GM23338 (cell line): ENCODE measurements at regions not wholly inside any gene's neighbourhood (a gene's known extent, or its start where the extent isn't known, plus 50 kb on each side); places are given as distances from the start of the nearest gene placed in this dataset.

Source experiments
- ATAC-seq: fragments of 200-7000 bp; cut with Tn5 transposase; 3 replicates; pipeline ENCODE4 v1.9.1; 2020
- DNase-seq: peaks from one replicate; pipeline ENCODE4 v3.0.0-alpha.2; 2015; ENCODE audit warnings: low spot score
- H2AFZ ChIP-seq: fragments of 200-600 bp; sonication (generic); 2 replicates; pipeline ENCODE4 v1.8.0; 2016; ENCODE audit warnings: antibody characterized with exemption, mild to moderate bottlenecking, moderate library complexity
- H3F3A ChIP-seq: fragments of 200-600 bp; sonication (generic); replicated peaks from 2 replicates; pipeline ENCODE4 v1.8.0; 2017; ENCODE audit warnings: antibody characterized with exemption, mixed run types, low read depth
- H3K27ac ChIP-seq: fragments of 200-600 bp; sonication (generic); 2 replicates; pipeline ENCODE4 v1.6.1; 2016; ENCODE audit warnings: low read depth
- H3K27me3 ChIP-seq: fragments of 200-600 bp; sonication (generic); 2 replicates; pipeline ENCODE4 v1.8.0; 2016; ENCODE audit warnings: mild to moderate bottlenecking, mixed run types, moderate library complexity; ENCODE audit not compliant: insufficient read depth
- H3K36me3 ChIP-seq: fragments of 200-600 bp; sonication (generic); 2 replicates; pipeline ENCODE4 v1.8.0; 2016; ENCODE audit warnings: mild to moderate bottlenecking; ENCODE audit not compliant: insufficient read depth
- H3K4me1 ChIP-seq: fragments of 200-600 bp; sonication (generic); 2 replicates; pipeline ENCODE4 v1.8.0; 2016; ENCODE audit warnings: mild to moderate bottlenecking, moderate library complexity; ENCODE audit not compliant: insufficient read depth
- H3K4me2 ChIP-seq: fragments of 200-600 bp; sonication (generic); 2 replicates; pipeline ENCODE4 v1.7.1; 2017; ENCODE audit warnings: mixed run types
- H3K4me3 ChIP-seq: fragments of 200-600 bp; sonication (generic); 2 replicates; pipeline ENCODE4 v1.6.1; 2016; ENCODE audit warnings: mixed run types
- H3K79me2 ChIP-seq: fragments of 200-600 bp; sonication (generic); replicated peaks from 2 replicates; pipeline ENCODE4 v1.8.0; 2017; ENCODE audit warnings: mild to moderate bottlenecking; ENCODE audit not compliant: insufficient read depth
- H3K9me2 ChIP-seq: fragments of 200-600 bp; sonication (generic); 2 replicates; pipeline ENCODE4 v1.8.0; 2017; ENCODE audit not compliant: insufficient read depth
- H4K20me1 ChIP-seq: fragments of 200-600 bp; sonication (generic); replicated peaks from 2 replicates; pipeline ENCODE4 v1.8.0; 2017; ENCODE audit warnings: mild to moderate bottlenecking; ENCODE audit not compliant: insufficient read depth
- H3K27ac Mint-ChIP-seq: 2 replicates; pipeline ENCODE4 v1.8.0; 2020; ENCODE audit warnings: inconsistent platforms, mild to moderate bottlenecking, moderate library complexity, mixed read lengths
- H3K27me3 Mint-ChIP-seq: 3 replicates; pipeline ENCODE4 v1.8.0; 2022; ENCODE audit warnings: low read depth, mild to moderate bottlenecking, moderate library complexity, mixed read lengths, inconsistent platforms; ENCODE audit not compliant: insufficient read depth, poor library complexity
- H3K36me3 Mint-ChIP-seq: 3 replicates; pipeline ENCODE4 v1.8.0; 2021; ENCODE audit warnings: low read depth, mild to moderate bottlenecking, inconsistent platforms, moderate library complexity, mixed read lengths
- H3K4me1 Mint-ChIP-seq: 3 replicates; pipeline ENCODE4 v1.8.0; 2020; ENCODE audit warnings: mild to moderate bottlenecking, inconsistent platforms, mixed read lengths
- H3K4me3 Mint-ChIP-seq: 3 replicates; pipeline ENCODE4 v1.8.0; 2021; ENCODE audit warnings: moderate library complexity, mild to moderate bottlenecking, inconsistent platforms, mixed read lengths
- H3K9me3 Mint-ChIP-seq: 3 replicates; pipeline ENCODE4 v1.8.0; 2020; ENCODE audit warnings: moderate library complexity, mild to moderate bottlenecking, inconsistent platforms, mixed read lengths
- CREB1 ChIP-seq: fragments of 250-450 bp; sonication (Bioruptor Pico); IDR thresholded peaks from 2 replicates; pipeline ENCODE4 v1.5.0; 2020; ENCODE audit warnings: low read depth, mild to moderate bottlenecking, moderate library complexity
- CTCF ChIP-seq, 2 experiments: fragments of 200-600 bp in 1 of 2; sonication (generic) in 1 of 2; conservative IDR thresholded peaks; 2 replicates each; pipeline versions ENCODE4 v1.5.1 to v1.6.1; 2016 to 2017; ENCODE audit warnings: antibody characterized with exemption in 2 of 2, low read depth in 2 of 2, mild to moderate bottlenecking in 2 of 2, moderate library complexity in 1 of 2
- ETS1 ChIP-seq: IDR thresholded peaks from 2 replicates; pipeline ENCODE4 v1.6.1; 2016; ENCODE audit warnings: antibody characterized with exemption
- EZH2 ChIP-seq: fragments of 200-600 bp; sonication (generic); IDR thresholded peaks from one replicate; pipeline ENCODE4 v1.8.0; 2017; ENCODE audit warnings: antibody characterized with exemption, mild to moderate bottlenecking, low read depth; ENCODE audit not compliant: unreplicated experiment
- EZH2phosphoT487 ChIP-seq: fragments of 200-600 bp; sonication (generic); IDR thresholded peaks from one replicate; pipeline ENCODE4 v1.8.1; 2018; ENCODE audit warnings: antibody characterized with exemption; ENCODE audit not compliant: unreplicated experiment
- JUNB ChIP-seq: IDR thresholded peaks from one replicate; pipeline ENCODE4 v1.6.1; 2016; ENCODE audit warnings: antibody characterized with exemption; ENCODE audit not compliant: unreplicated experiment
- NANOG ChIP-seq: IDR thresholded peaks from 2 replicates; pipeline ENCODE4 v1.6.1; 2016; ENCODE audit warnings: antibody characterized with exemption, borderline replicate concordance
- POLR2AphosphoS5 ChIP-seq: IDR thresholded peaks from 2 replicates; pipeline ENCODE4 v1.6.1; 2016; ENCODE audit warnings: antibody characterized with exemption, low read depth
- REST ChIP-seq: IDR thresholded peaks from one replicate; pipeline ENCODE4 v1.6.1; 2018; ENCODE audit warnings: antibody characterized with exemption; ENCODE audit not compliant: unreplicated experiment
- STAT1 ChIP-seq: IDR thresholded peaks from one replicate; pipeline ENCODE4 v1.6.1; 2016; ENCODE audit warnings: antibody characterized with exemption; ENCODE audit not compliant: unreplicated experiment
- ZNF114 ChIP-seq: fragments of 250-450 bp; sonication (Bioruptor Pico); IDR thresholded peaks from 2 replicates; pipeline ENCODE4 v1.5.0; 2020; ENCODE audit warnings: mild to moderate bottlenecking, moderate library complexity
- ZNF331 ChIP-seq: fragments of 250-450 bp; sonication (Bioruptor Pico); IDR thresholded peaks from 2 replicates; pipeline ENCODE4 v1.5.0; 2020; ENCODE audit warnings: low read depth, mild to moderate bottlenecking, moderate library complexity
- ZNF462 ChIP-seq: fragments of 250-450 bp; sonication (Bioruptor Pico); IDR thresholded peaks from 2 replicates; pipeline ENCODE4 v1.5.0; 2020; ENCODE audit warnings: mild to moderate bottlenecking, moderate library complexity

GRCh38 chr1:219039682-219040154, 134.0 kb upstream of the LYPLAL1 start:
- no peaks in the 10 kb centered on the region for H3K9me2 ChIP-seq
- no peak overlapping the region for H3K27ac Mint-ChIP-seq
- no peaks in the 10 kb centered on the region for H3K36me3 ChIP-seq
- no peaks in the 10 kb centered on the region for H3K27me3 ChIP-seq
- H3K4me1 ChIP-seq = 0 out of 2 replicates have a peak, but pooled peaks cover 5% of the 10 kb centered on the region
- H3K4me3 Mint-ChIP-seq = no peak overlapping the region
- H4K20me1 ChIP-seq = no peaks in the 10 kb centered on the region
- H3F3A ChIP-seq = no peaks in the 10 kb centered on the region
- H2AFZ ChIP-seq = no peak overlapping the region
- H3K27ac ChIP-seq = no peak overlapping the region
- H3K4me3 ChIP-seq = no peak overlapping the region
- H3K27me3 Mint-ChIP-seq = peaks cover 3% of the 10 kb centered on the region
- H3K4me1 Mint-ChIP-seq = peaks cover 5% of the 10 kb centered on the region
- TF ChIP-seq ZNF331 (CRISPR knock-in tag) (no peak), CREB1 (no peak), CTCF (conservative IDR thresholded peaks at IDR 0.05; ENCODE audit: low read depth in 2 of 2) (no peak), NANOG (no peak), STAT1 (no peak), ZNF114 (CRISPR knock-in tag) (no peak), JUNB (no peak), ZNF462 (CRISPR knock-in tag) (no peak), EZH2phosphoT487 (no peak), ETS1 (no peak), POLR2AphosphoS5 (no peak), EZH2 (no peak), REST (no peak)
- H3K9me3 Mint-ChIP-seq = peaks cover 12% of the 10 kb centered on the region
- no peak for DNase-seq
- H3K36me3 Mint-ChIP-seq = peaks cover 7% of the 10 kb centered on the region; the same call in 2 of the 3 replicates
- no peak overlapping the region for H3K4me2 ChIP-seq
- no peak for ATAC-seq
- H3K79me2 ChIP-seq = no peaks in the 10 kb centered on the region
